DMS114 treated with DMSO at 0.1 percent for 48 hours (cell line): ENCODE measurements at regions not wholly inside any gene's neighbourhood (a gene's known extent, or its start where the extent isn't known, plus 50 kb on each side); places are given as distances from the start of the nearest gene placed in this dataset.
"Not testable (repeated sequence)": the region's sequence is repeated elsewhere in the genome, so short reads cannot be mapped to it uniquely, and the experiment has no call there.

Source experiments
- DNase-seq: peaks from one replicate; lab custom pipeline; 2025; ENCODE audit not compliant: unreplicated experiment; lab: John Stamatoyannopoulos, UW

DNA sequence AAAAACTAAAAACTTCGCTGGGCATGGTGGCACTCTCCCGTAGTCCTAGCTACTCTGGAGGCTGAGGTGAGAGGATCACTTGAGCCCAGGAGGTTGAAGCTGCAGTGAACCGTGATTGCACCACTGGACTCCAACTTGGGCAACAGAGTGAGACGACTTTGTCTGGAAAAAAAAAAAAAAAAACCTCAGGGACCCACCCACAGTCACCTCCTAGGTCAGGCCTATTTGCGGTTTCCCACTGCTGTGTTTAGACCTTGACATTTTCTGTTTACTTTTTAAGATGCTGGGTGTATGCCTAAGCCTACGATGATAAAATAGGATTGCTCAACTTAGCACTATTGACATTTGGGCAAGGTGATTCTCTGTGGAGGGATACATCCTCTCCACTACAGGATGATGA, 197.4 kb upstream of the TBL1X start:
- DNase-seq = no peak

GRCh38 chrX:9269134-9269533, 195.7 kb upstream of the TBL1X start:
- no peak for DNase-seq

DNA sequence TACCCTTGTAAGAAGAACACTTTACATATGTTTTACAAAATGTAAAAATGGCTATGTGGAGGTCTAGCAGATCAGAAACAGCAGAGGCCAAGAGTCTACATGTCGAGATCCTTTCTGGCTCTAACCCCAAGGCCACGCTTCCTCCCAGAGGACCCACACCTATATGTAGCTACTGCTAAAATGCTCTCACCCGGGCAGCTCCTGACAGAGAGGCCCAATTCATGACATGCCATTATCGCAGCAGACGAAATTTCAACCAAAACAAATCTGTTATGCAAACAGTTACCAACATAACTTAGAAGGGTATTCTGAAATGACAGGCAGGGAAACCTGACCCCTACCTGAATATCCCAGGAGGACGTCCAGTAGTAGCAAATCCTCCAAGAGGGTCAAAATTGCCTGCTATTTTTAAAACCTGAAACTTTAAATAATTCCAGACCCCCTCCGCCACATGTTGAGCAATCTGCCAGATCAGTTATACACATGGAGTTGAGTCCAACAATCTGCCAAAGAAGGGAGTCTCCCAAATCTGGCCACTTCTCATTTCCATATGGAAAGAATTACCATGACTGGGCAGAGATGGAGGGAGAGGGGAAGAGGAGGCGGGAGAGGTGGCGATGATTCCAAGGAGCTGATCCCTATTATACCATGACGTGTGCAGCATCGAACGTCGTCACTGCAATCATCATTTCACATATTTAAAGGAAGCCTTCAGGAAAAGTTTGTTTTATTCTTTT, 192.9 kb upstream of the TBL1X start:
- DNase-seq = no peak

DNA sequence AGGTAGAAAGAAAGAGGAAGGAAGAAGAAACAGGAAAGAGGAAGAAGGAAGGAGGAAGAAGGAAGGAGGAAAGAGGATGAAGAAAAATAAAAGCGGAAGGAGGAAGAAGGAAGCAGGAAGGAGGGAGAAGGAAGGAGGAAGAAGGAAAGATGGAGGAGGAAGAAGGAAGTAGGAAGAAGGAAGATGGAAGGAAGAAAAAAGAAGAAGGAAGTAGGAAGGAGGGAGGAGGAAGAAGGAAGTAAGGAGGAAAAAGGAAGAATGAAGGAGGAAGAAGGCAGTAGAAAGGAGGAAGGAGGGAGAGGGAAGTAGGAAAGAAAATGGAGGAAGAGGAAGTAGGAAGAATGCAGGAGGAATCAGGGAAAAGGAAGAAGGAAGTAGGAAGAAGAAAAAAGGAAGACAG, 191.1 kb upstream of the TBL1X start:
- DNase-seq = no peak

GRCh38 chrX:9278475-9279233, 186.2 kb upstream of the TBL1X start:
- DNase-seq = no peak

GRCh38 chrX:9279234-9279544, 185.7 kb upstream of the TBL1X start:
- DNase-seq = no peak

DNA sequence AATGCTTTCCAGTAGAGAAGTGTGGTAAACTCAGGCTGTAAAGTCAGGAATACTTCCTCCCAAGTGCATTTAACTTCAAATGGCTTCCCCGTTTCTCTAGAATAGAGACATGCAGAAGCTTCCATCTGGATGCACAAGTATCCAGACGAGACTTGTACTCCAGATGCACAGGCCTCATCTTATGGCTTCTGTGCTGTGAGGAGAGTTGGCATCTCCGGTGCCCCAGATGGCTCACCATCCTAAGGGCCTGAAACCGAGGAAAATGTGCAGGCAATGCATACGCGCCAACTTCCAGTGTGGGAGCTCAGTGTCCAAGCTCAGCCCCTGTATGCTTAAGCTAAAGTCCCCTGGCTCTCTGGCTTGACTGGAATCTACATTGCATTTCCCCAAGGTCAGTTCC, 184.0 kb upstream of the TBL1X start:
- no peak for DNase-seq

- DNase-seq = no peak
These were observed 182.5 kb upstream of the TBL1X start for GRCh38 chrX:9282325-9282724.

- DNase-seq = no peak
These were observed 179.5 kb upstream of the TBL1X start for GRCh38 chrX:9285342-9285771.

- no peak for DNase-seq
These were observed 178.6 kb upstream of the TBL1X start for GRCh38 chrX:9286234-9286633.

GRCh38 chrX:9291629-9292028, 173.2 kb upstream of the TBL1X start:
- DNase-seq = no peak

DNA sequence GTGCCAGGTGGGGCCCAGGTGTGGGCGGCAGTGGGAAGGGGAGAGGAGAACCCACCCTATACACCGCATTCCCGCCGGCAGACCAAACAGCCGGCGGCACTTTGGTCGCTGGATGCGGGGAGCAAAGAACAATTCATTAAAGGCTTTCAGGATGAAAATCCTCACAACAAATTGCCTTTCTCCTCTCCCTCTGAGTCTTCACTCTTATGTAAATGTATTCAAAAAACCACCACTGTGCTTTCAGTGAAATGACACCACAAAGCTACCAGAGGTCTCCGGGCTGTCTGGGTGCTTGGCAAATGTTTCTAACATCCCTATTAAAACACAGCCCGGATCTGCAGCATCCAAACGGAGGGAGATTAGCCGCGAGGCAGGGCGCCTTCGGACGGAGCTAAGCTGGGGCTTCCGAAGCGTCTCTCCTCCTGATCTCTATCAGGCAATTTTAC, 171.8 kb upstream of the TBL1X start:
- no peak for DNase-seq

GRCh38 chrX:9293903-9294302, 171.0 kb upstream of the TBL1X start:
- no peak for DNase-seq

- DNase-seq = no peak
These were observed 169.3 kb upstream of the TBL1X start for GRCh38 chrX:9295551-9295950.

DNA sequence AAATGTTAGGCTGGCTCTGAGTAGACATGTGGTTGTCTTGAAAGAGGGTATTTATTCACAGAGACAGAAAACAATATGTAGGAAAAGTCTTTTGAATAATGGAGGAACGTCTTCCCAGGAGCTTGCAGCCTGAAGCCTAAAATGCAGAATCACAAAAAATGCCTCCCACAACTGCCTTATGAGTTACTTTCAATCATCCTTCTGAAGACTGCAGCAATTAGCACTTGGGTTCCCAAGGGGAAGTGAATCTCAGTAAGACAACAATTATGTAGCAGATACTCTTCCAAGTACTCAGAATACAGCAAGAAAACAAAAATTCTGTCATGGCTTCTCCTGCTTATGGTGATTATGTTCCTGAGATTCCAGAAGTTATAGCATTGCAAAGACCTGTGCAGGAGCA, 166.6 kb upstream of the TBL1X start:
- no peak for DNase-seq

GRCh38 chrX:9299681-9300080, 165.2 kb upstream of the TBL1X start:
- DNase-seq = not testable (repeated sequence)

GRCh38 chrX:9301836-9302235, 163.0 kb upstream of the TBL1X start:
- no peak for DNase-seq

- no peak for DNase-seq
These were observed 162.5 kb upstream of the TBL1X start for GRCh38 chrX:9302381-9302780.

GRCh38 chrX:9308426-9308825, 156.4 kb upstream of the TBL1X start:
- no peak for DNase-seq

DNA sequence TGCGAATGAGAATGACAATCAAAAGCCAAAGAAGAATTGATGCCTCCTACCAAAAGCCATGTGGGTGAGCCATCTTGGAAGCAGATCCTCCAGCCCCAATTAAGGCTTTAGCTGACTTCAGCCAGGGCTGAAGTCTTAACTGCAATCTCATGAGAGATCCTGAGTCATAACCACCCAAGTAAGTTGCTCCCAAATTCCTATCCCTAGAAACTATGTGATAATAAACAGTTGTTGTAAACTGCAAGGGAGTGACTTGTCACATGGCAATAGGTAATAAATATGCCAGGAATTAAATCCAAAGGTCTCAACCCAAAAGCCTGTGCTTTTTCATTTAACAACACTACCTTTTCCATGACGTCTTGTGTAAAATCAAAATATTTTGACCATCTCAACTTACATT, 154.2 kb upstream of the TBL1X start:
- no peak for DNase-seq

DNA sequence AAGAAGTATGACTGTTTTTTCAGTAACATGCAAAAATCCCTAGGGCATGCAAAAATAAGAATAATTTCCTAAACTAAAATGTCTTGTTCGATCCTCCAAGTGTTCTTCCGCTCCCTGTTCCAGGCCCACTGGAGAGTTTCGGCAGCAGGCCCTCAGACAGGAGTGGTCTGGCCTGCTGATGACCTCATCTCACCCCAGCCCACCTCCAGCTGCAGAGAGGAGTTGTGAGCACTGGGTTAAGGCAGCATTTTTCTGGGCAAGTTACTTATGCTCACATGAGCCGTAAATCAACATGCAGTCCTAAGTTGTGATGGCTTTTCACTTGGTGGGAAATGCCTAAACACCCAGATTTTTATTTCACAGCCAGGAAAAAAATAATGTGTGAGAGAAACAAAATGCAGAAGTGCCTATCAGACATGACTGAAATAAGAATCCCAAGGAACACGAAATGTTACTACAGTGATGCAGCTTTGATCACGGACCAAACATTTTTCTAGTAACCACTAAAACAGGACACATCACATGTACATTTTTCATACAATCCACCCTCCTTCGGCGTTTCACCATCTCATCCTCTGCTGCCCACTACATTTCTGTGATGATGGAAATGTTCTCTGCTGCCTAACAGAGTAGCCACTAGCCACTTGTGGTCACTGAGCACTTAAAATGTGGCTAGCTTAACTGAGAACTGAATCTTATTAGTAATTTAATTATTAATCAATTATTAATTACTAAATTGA, 153.3 kb upstream of the TBL1X start:
- DNase-seq = no peak
